Suppressor macrophage (primary cell): ENCODE measurements at regions not wholly inside any gene's neighbourhood (a gene's known extent, or its start where the extent isn't known, plus 50 kb on each side); places are given as distances from the start of the nearest gene placed in this dataset.
A peak's percentile ranks its signal among the peaks of the same experiment; 100 is the strongest.

Source experiments
- DNase-seq, 4 experiments: peaks; one replicate each; pipeline ENCODE4 v3.0.0-alpha.2; 2020 to 2022

- DNase-seq = peak in 1 of 4 experiments; percentile 1
These were observed 101.9 kb downstream of the SLIT2 start for GRCh38 chr4:20353646-20354045.

DNA sequence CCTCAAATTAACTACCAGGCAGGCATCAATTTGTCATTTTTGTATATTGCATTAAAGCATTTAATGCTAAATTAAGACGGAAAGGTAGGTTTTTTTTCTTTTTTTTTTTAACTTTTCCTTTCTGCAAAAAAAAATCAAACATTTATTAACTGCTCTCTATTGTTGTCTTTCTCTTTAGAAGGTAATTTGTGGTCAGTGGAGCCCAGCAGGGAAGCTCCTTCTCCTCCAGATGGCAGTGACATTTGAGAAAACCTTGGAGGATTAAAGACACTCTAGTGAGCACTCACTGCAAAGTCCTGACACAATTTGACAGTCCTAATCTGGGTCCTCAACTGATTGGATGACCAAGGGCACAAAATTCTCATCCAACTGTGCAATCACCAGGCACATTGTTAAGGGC, 102.4 kb downstream of the SLIT2 start:
- no peak for DNase-seq

- no peak for DNase-seq
These were observed 104.9 kb downstream of the SLIT2 start for GRCh38 chr4:20356565-20356964.

GRCh38 chr4:20358110-20358509, 106.4 kb downstream of the SLIT2 start:
- DNase-seq = no peak

GRCh38 chr4:20359692-20360091, 108.0 kb downstream of the SLIT2 start:
- peak in 3 of 4 experiments; percentile 3 to 16 (median 14) for DNase-seq

DNA sequence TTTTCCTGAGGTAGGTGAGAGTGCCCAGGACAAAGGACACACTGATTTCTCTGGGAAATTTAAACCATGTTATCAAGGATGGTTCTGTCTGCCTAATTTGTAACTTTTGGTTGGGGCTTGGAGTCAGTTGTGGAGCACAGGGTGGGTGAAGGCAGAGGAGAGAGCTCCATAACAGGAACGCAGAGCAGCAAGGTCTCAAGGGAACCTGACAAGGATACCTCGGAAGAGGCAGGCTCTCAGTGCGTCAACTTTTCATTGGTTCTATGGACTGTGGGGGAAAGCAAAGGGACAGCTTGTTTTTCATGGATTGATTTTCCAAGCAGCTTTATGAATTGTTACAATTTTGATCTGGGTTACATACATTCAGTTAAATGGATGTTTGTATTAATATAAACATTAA, 110.4 kb downstream of the SLIT2 start:
- DNase-seq = no peak

DNA sequence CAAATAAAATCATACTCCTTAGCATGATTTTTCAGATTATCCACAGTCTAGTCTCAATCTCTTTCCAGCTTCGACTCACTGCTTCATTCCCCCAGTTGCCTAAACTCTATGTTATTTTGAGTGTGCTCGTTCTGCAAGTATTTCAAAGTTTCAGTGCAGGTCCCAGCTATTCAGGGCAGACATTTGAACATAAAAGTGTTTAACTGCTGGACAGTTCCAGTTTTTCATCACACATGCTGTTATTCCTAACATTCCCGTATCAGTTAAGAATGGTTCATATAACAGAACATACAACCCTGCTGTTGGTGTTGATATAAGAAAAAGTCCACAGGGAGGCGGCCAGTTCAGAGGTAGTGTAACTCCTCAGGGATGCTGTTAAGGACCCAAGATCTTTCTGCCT, 113.3 kb downstream of the SLIT2 start:
- no peak for DNase-seq

- no peak for DNase-seq
These were observed 115.7 kb downstream of the SLIT2 start for GRCh38 chr4:20367446-20367845.

GRCh38 chr4:20368926-20369325, 117.2 kb downstream of the SLIT2 start:
- no peak for DNase-seq

DNA sequence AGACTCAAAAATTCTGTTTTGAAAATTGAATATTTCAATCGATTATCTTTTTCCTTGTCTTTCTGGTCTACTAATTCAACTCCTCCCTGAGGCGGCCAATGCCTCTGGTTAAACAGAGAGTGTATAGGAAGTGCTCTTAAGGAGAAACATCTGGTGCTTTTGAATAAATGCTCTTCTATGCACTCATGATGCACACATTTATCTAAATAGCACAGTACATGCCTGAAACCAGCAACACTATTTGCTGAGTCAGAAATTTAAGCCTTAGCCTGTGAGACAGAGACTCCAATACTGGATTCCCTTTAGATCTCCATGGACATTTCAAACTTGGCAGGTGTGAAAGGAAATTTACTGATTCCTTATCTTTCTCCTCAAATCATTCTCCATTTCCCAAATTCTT, 118.6 kb downstream of the SLIT2 start:
- DNase-seq = no peak

- DNase-seq = no peak
These were observed 124.4 kb downstream of the SLIT2 start for GRCh38 chr4:20376070-20376469.

DNA sequence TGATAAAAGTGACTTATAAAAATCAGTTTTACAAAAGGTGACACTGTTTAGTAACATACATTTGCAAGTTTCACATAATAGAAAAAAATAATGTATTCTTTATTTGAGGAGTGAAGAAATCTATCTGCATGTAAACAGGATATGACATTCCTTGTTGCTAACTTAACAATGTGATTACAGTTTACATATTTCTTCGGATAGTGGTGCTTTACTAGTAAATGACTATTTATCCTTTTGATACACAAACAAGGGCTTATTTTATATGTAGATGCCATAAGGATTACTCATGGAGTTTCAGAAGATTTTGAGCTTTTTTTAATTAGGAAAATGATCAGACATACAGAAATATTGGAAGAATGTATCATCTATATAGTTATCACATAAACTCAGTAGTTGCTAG, 126.5 kb downstream of the SLIT2 start:
- no peak for DNase-seq

DNA sequence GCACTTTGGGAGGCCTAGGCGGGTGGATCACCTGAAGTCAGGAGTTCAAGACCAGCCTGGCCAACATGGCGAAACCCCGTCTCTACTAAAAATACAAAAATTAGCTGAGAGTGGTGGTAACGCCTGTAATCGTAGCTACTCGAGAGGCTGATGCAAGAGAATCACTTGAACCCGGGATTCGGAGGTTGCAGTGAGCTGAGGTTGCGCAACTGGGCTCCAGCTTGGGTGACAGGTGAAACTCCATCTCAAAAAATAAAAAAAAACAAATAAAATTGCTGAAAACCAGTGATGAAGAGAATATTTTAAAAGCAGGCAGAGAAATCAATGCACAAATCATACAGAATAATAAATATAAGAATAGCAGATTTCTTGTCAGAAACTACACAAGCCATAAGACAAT, 129.3 kb downstream of the SLIT2 start:
- no peak for DNase-seq

- no peak for DNase-seq
These were observed 131.6 kb downstream of the SLIT2 start for GRCh38 chr4:20383283-20383682.

- DNase-seq = no peak
These were observed 132.3 kb downstream of the SLIT2 start for GRCh38 chr4:20383969-20384368.

DNA sequence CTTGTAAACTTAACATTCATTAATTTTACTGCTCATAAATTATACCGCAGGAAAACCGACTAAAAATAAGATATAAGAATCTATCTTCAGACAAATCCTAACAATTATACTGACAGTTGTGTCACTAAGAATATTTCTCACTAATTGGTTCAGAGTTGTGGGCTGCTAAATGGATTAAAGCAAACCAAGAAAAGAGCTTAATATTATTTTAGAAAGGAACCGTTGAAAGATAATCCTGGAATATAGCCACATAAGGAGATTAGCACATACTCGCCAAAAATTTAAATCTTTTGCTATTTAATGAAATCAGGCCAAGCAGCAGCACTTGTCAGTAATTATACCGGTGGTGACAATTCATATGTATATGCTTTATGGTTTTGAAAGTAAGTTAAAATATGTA, 132.8 kb downstream of the SLIT2 start:
- DNase-seq = no peak

DNA sequence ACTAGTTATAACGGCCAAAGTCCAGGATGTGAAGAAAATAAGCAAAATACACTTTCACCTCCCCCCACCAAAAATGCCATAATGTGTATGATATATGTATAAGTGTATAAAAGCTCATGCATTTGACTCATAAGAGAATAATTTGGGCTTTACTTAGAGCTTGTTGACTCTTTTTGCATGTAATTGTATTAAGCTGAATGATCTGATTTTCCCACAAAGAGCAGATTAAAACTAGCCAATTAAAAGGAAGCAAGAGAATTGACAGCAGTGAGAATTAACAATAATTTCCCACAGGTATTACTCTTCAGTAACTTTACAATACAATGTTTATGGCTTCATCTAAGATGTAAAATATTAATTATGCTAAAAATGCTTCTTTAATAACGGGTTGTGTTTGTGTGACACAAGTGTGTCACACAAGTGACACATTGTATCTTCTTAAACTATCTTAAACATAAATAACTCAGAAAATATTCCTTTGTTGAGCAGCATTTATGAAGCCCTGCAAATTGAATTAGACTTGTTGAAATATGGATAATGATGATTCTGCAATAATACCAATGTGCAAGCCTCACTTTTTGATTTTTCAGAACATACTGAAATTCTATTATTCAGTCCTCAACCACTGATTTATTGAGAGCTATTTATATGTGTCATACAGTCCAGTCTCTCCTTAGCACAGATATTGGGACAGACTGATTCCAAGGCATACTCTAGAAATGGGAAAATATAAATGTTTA, 134.5 kb downstream of the SLIT2 start:
- DNase-seq = no peak

GRCh38 chr4:20386906-20387305, 135.2 kb downstream of the SLIT2 start:
- no peak for DNase-seq

GRCh38 chr4:20391198-20391597, 139.5 kb downstream of the SLIT2 start:
- no peak for DNase-seq

- no peak for DNase-seq
These were observed 140.2 kb downstream of the SLIT2 start for GRCh38 chr4:20391912-20392311.

DNA sequence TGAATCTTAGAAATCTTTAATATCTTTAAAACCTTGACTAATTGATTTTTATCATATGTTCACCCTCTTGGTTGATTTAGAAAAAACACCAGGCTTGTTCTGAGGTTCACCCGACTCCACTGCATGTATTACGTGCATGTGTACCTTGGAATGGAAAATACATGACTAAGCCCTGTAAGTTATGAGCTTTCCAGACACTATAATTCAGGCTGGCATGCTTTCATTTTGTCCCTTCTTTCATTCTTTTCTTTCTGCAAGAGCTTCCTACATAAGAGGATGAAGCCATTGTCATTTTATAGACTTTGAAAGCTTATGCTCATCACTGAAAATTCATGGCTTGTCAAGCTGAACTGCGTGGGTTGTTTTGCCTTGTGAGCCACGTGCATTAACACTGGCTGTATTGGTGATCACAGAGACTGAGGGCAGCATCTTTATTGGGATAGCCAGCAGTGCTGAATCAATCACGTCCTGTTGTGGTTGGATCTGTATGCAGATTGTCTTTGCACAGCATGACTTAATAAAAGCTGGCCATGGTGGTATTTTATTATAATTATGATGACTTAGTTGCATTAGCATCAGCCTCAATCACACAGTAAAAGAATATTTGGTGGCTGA, 141.9 kb downstream of the SLIT2 start:
- DNase-seq = no peak

DNA sequence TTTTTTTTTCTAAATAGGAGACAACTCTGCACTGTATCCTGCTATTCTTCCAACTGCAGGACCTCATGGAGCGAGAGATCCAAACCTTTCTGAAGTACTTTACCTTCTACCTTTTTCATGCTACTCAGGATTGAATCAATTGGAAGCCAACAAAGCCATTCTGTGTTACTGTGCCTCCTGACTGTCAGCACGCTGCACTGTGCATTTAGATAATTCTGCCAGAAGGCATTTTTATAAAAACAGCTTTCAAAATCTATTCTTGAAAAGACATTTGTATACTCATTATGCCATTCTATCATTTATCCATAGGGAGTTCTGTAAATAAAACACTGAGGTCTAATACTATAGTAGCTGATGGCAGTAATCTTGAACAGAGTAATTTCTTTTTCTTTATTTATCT, 142.8 kb downstream of the SLIT2 start:
- DNase-seq = no peak

DNA sequence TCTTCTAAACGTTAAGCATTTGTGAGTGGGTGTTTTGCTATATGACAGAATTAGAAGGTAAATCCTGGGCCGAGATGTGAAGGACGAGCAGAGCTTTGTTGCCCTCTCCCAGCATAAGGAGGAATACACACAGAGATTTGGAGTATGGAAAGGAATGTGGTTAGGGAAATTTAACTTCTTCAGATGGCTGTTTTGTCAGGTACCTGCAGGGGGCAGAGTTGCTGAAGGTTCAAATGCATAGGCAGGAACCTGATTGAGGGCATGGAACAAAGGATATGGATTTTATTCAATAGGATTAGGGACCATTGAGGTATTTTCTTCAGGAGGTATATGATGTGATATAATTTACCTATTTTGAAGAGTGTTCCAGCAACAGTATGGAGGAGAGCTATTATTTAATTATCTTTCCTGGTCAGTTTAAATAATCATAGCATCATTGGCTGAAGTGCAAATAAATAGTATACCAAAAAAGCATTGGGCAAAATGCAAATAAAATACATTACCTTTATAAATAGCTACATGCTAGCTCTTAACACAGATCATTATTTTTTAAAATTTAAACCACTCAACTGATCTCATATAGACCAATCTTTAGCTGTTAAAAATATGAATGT, 143.6 kb downstream of the SLIT2 start:
- peak; percentile 52 to 62 (median 58) for DNase-seq

DNA sequence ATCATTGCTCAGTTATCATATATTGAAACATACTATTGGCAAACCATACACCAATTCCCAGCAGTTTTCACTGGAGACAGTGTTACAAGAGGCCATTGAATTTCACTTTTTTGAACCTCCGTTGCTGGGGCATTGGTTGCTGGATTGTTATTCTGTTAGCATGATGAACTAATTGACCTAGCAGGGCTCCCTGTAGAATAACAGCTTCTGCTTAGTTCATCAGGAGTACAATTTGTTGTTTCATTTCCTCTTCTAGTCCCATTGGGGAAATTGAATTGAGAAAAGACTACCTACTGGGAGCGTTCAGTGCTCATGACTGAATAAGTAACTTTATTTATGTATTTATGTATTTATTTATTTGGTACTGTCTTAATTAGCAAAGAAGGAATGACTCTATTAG, 151.6 kb downstream of the SLIT2 start:
- peak in 2 of 4 experiments; percentile 2 to 32 for DNase-seq
